ENCODE measurements at regions not wholly inside any gene's neighbourhood (a gene's known extent, or its start where the extent isn't known, plus 50 kb on each side); places are given as distances from the start of the nearest gene placed in this dataset.

GRCh38 chr10:16297642-16298041 is 139.2 kb upstream of the PTER start:
- no peak for ATAC-seq
- TF ChIP-seq TOX (CRISPR knock-in tag; IDR thresholded peaks at IDR 0.05; ENCODE audit: borderline replicate concordance) (no peak), RARB (CRISPR knock-in tag; IDR thresholded peaks at IDR 0.05) (no peak), ZFP30 (CRISPR knock-in tag; IDR thresholded peaks at IDR 0.05) (no peak), ZNF8 (CRISPR knock-in tag; IDR thresholded peaks at IDR 0.05) (no peak), ESRRG (CRISPR knock-in tag; IDR thresholded peaks at IDR 0.05) (no peak), SNAI2 (CRISPR knock-in tag; IDR thresholded peaks at IDR 0.05) (no peak), ZFP3 (CRISPR knock-in tag; IDR thresholded peaks at IDR 0.05) (no peak), OSR1 (CRISPR knock-in tag; IDR thresholded peaks at IDR 0.05) (no peak), PATZ1 (CRISPR knock-in tag; IDR thresholded peaks at IDR 0.05; ENCODE audit: borderline replicate concordance) (no peak), TCF4 (CRISPR knock-in tag; IDR thresholded peaks at IDR 0.05; ENCODE audit: borderline replicate concordance) (no peak), ZC3H10 (CRISPR knock-in tag; IDR thresholded peaks at IDR 0.05) (no peak)

GRCh38 chr10:16304311-16304710 is 132.5 kb upstream of the PTER start:
- TF ChIP-seq PPARA (CRISPR knock-in tag; IDR thresholded peaks at IDR 0.05; ENCODE audit: borderline replicate concordance) (no peak), POU6F1 (CRISPR knock-in tag; IDR thresholded peaks at IDR 0.05; ENCODE audit: borderline replicate concordance, low read depth) (no peak), CREB5 (CRISPR knock-in tag; IDR thresholded peaks at IDR 0.05; ENCODE audit: low read depth) (no peak), CSDC2 (CRISPR knock-in tag; IDR thresholded peaks at IDR 0.05) (no peak), ZC3H10 (CRISPR knock-in tag; IDR thresholded peaks at IDR 0.05) (no peak), GLIS3 (CRISPR knock-in tag; IDR thresholded peaks at IDR 0.05) (no peak), SNAI2 (CRISPR knock-in tag; IDR thresholded peaks at IDR 0.05) (no peak), ZNF8 (CRISPR knock-in tag; IDR thresholded peaks at IDR 0.05) (no peak), OSR1 (CRISPR knock-in tag; IDR thresholded peaks at IDR 0.05) (no peak), ISL1 (CRISPR knock-in tag; IDR thresholded peaks at IDR 0.05) (no peak), TOX (CRISPR knock-in tag; IDR thresholded peaks at IDR 0.05; ENCODE audit: borderline replicate concordance) (no peak), ARNTL (CRISPR knock-in tag; IDR thresholded peaks at IDR 0.05; ENCODE audit: borderline replicate concordance, low read depth) (no peak), ESRRG (CRISPR knock-in tag; IDR thresholded peaks at IDR 0.05) (no peak), BACH2 (CRISPR knock-in tag; IDR thresholded peaks at IDR 0.05; ENCODE audit: borderline replicate concordance) (no peak), ZNF565 (CRISPR knock-in tag; conservative IDR thresholded peaks at IDR 0.05; ENCODE audit: low read depth) (no peak), PATZ1 (CRISPR knock-in tag; IDR thresholded peaks at IDR 0.05; ENCODE audit: borderline replicate concordance) (no peak), RARB (CRISPR knock-in tag; IDR thresholded peaks at IDR 0.05) (no peak), CSRNP3 (CRISPR knock-in tag; IDR thresholded peaks at IDR 0.05) (no peak)
- no peak for ATAC-seq

- no peak for ATAC-seq
- no peak for TF ChIP-seq TCF4 (CRISPR knock-in tag; IDR thresholded peaks at IDR 0.05; ENCODE audit: borderline replicate concordance)
- TF ChIP-seq TSHZ2 (CRISPR knock-in tag; IDR thresholded peaks at IDR 0.05): no peak
- no peak for TF ChIP-seq CREB5 (CRISPR knock-in tag; IDR thresholded peaks at IDR 0.05; ENCODE audit: low read depth)
Observed at GRCh38 chr10:16310440-16310839, 126.4 kb upstream of the PTER start.
